Neuronal stem cell (in vitro differentiated cells): ENCODE measurements at regions not wholly inside any gene's neighbourhood (a gene's known extent, or its start where the extent isn't known, plus 50 kb on each side); places are given as distances from the start of the nearest gene placed in this dataset.

ENCODE experiments used
- DNase-seq: peaks from one replicate; pipeline ENCODE4 v3.0.0-alpha.2; 2013; ENCODE audit warnings: low spot score
- H2AFZ ChIP-seq: one replicate; pipeline ENCODE4 v1.6.1; 2013; ENCODE audit warnings: mild to moderate bottlenecking, low read length, inconsistent platforms
- H2AK5ac ChIP-seq: 2 replicates; pipeline ENCODE4 v1.6.1; 2013; ENCODE audit warnings: low read depth, mild to moderate bottlenecking, inconsistent platforms, low read length, moderate library complexity, mixed read lengths
- H2BK120ac ChIP-seq: 2 replicates; pipeline ENCODE4 v1.6.1; 2013; ENCODE audit warnings: low read depth, mild to moderate bottlenecking, inconsistent platforms, low read length, moderate library complexity, mixed read lengths
- H2BK12ac ChIP-seq: one replicate; pipeline ENCODE4 v1.6.1; 2013; ENCODE audit warnings: low read length, inconsistent platforms
- H2BK15ac ChIP-seq: 2 replicates; pipeline ENCODE4 v1.6.1; 2013; ENCODE audit warnings: mild to moderate bottlenecking, low read length, inconsistent platforms, mixed read lengths
- H2BK5ac ChIP-seq: one replicate; pipeline ENCODE4 v1.6.1; 2013; ENCODE audit warnings: inconsistent platforms, mild to moderate bottlenecking, low read length, moderate library complexity
- H3K14ac ChIP-seq: one replicate; pipeline ENCODE4 v1.6.1; 2013; ENCODE audit warnings: low read length, inconsistent platforms
- H3K18ac ChIP-seq: 2 replicates; pipeline ENCODE4 v1.6.1; 2013; ENCODE audit warnings: low read length, inconsistent platforms
- H3K23ac ChIP-seq: 2 replicates; pipeline ENCODE4 v1.6.1; 2013; ENCODE audit warnings: low read depth, mild to moderate bottlenecking, mixed read lengths, low read length, inconsistent platforms; ENCODE audit not compliant: poor library complexity
- H3K27ac ChIP-seq: replicated peaks from 3 replicates; pipeline ENCODE4 v1.5.1; 2013; ENCODE audit warnings: low read length, inconsistent platforms
- H3K27me3 ChIP-seq, 3 experiments: 2 replicates each; pipeline ENCODE4 v1.6.1; 2013; ENCODE audit warnings: low read length in 3 of 3, mild to moderate bottlenecking in 2 of 3, inconsistent platforms in 1 of 3, low read depth in 1 of 3, mixed read lengths in 1 of 3, moderate library complexity in 1 of 3; ENCODE audit not compliant: control insufficient read depth in 3 of 3, insufficient read depth in 3 of 3
- H3K36me3 ChIP-seq, 2 donors: replicated peaks in 1 of 2; 2 replicates each; pipeline ENCODE4 v1.6.1; 2013; ENCODE audit warnings: low read length in 2 of 2; ENCODE audit not compliant: control insufficient read depth in 2 of 2, insufficient read depth in 2 of 2
- H3K4ac ChIP-seq: 2 replicates; pipeline ENCODE4 v1.6.1; 2013; ENCODE audit warnings: inconsistent platforms, mild to moderate bottlenecking, low read length, moderate library complexity
- H3K4me1 ChIP-seq, 2 donors: 1 replicate in 1 of 2; 2 replicates in 1 of 2; pipeline ENCODE4 v1.6.1; 2013; ENCODE audit warnings: low read length in 2 of 2, low read depth in 1 of 2; ENCODE audit not compliant: control insufficient read depth in 2 of 2, insufficient read depth in 1 of 2
- H3K4me2 ChIP-seq: one replicate; pipeline ENCODE4 v1.6.1; 2013; ENCODE audit warnings: mild to moderate bottlenecking, low read length, inconsistent platforms; ENCODE audit not compliant: insufficient read depth, poor library complexity, severe bottlenecking
- H3K4me3 ChIP-seq, 2 donors: 2 replicates each; pipeline ENCODE4 v1.5.1; 2013; ENCODE audit warnings: low read length in 2 of 2, mild to moderate bottlenecking in 2 of 2, inconsistent platforms in 1 of 2, moderate library complexity in 1 of 2
- H3K79me1 ChIP-seq: one replicate; pipeline ENCODE4 v1.6.1; 2013; ENCODE audit warnings: low read depth, mild to moderate bottlenecking, inconsistent platforms, low read length, moderate library complexity
- H3K9ac ChIP-seq: one replicate; pipeline ENCODE4 v1.6.1; 2013; ENCODE audit warnings: mild to moderate bottlenecking, low read depth, low read length, inconsistent platforms; ENCODE audit not compliant: poor library complexity
- H3K9me3 ChIP-seq, 2 donors: replicated peaks in 1 of 2; 2 replicates each; pipeline versions ENCODE3 to v1.6.1; 2013; ENCODE audit warnings: low read length in 2 of 2, mild to moderate bottlenecking in 2 of 2, inconsistent platforms in 1 of 2, low read depth in 1 of 2, mixed read lengths in 1 of 2, moderate library complexity in 1 of 2; ENCODE audit not compliant: control insufficient read depth in 2 of 2, insufficient read depth in 1 of 2
- H4K8ac ChIP-seq: one replicate; pipeline ENCODE4 v1.6.1; 2013; ENCODE audit warnings: low read depth, mild to moderate bottlenecking, inconsistent platforms, low read length, moderate library complexity
- H4K91ac ChIP-seq: one replicate; pipeline ENCODE4 v1.6.1; 2013; ENCODE audit warnings: low read length, low read depth, mild to moderate bottlenecking, inconsistent platforms; ENCODE audit not compliant: poor library complexity
- WGBS, 2 donors: extraction: QIAGEN DNeasy Blood & Tissue Kit; methylation state at CpG; one replicate each; pipeline ENCODE4 v1.1.7; 2013; ENCODE audit warnings: missing lambda C conversion rate in 2 of 2, mixed read lengths in 1 of 2; ENCODE audit not compliant: insufficient read length in 2 of 2, insufficient replicate concordance in 1 of 2; ENCODE audit errors: extremely low coverage in 2 of 2; 5-methylcytosine and 5-hydroxymethylcytosine counted together

DNA sequence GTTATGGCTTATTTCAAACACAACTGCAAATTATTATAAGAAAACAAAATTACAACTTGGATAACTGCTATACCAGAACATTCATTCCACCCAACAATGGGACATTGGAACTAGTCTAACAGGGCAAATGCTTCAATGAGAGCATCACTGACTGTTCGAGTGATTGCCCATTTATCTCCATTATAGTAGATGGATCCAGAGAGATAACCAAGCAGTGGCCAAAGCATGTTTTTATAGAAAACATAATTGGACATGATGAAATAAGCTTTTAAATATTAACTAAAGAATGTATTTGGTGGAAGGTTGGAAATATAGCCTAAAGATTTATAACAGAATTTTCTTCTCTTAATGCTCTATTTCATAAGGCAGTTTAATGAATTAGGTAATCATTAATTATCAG is 634.8 kb downstream of the NUP35 start:
- H3K4ac ChIP-seq: no peak overlapping the region
- H2BK15ac ChIP-seq: no peak overlapping the region
- no peaks in the 10 kb centered on the region for H3K27me3 ChIP-seq
- no peak overlapping the region for H3K14ac ChIP-seq
- no peak overlapping the region for H4K8ac ChIP-seq
- H3K27ac ChIP-seq: no peak overlapping the region
- DNase-seq: no peak
- H3K4me1 ChIP-seq: no peaks in the 10 kb centered on the region
- no peaks in the 10 kb centered on the region for H3K36me3 ChIP-seq
- no peak overlapping the region for H3K23ac ChIP-seq
- H3K18ac ChIP-seq: no peak overlapping the region
- no peak overlapping the region for H3K4me3 ChIP-seq
- no peak overlapping the region for H3K4me2 ChIP-seq
- no peak overlapping the region for H2BK120ac ChIP-seq
- H2BK5ac ChIP-seq: no peak overlapping the region
- no peak overlapping the region for H4K91ac ChIP-seq
- H2BK12ac ChIP-seq: no peak overlapping the region
- no peak overlapping the region for H3K9ac ChIP-seq
- H3K79me1 ChIP-seq: no peaks in the 10 kb centered on the region
- H3K9me3 ChIP-seq: no peaks in the 10 kb centered on the region
- no peak overlapping the region for H2AFZ ChIP-seq
- no CpG with 5 or more reads among the region's 1 CpG for WGBS, 2 donors
- H2AK5ac ChIP-seq: no peak overlapping the region

DNA sequence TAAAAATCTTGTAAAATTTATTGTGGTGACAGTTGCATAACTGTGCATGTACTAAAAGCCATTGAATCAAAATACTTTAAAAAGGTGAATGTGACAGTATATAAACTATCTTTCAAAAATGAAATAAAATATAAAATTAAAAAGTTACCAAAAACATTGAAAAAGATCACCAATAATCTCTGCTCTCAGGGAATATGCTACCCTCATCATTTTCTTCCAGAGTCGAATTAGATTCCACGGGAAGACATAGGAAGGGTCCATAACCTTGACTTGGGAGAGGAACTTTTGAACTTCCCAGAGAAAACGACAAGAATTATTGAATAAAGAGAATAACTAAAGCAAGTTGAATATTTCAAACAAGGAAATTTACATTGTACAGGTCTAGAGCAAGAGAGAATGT is 649.5 kb downstream of the NUP35 start:
- H3K36me3 ChIP-seq: no peaks in the 10 kb centered on the region
- no peak overlapping the region for H2AFZ ChIP-seq
- no peak overlapping the region for H2BK5ac ChIP-seq
- no peak overlapping the region for H3K23ac ChIP-seq
- H2BK120ac ChIP-seq: no peak overlapping the region
- no peak overlapping the region for H4K8ac ChIP-seq
- no peak overlapping the region for H2BK15ac ChIP-seq
- no peak overlapping the region for H2AK5ac ChIP-seq
- H3K4me2 ChIP-seq: no peak overlapping the region
- H3K4me3 ChIP-seq: no peak overlapping the region
- no peak overlapping the region for H2BK12ac ChIP-seq
- no peaks in the 10 kb centered on the region for H3K79me1 ChIP-seq
- no peaks in the 10 kb centered on the region for H3K4me1 ChIP-seq
- H3K27ac ChIP-seq: no peak overlapping the region
- H3K14ac ChIP-seq: no peak overlapping the region
- no peak overlapping the region for H3K18ac ChIP-seq
- no peak overlapping the region for H3K9ac ChIP-seq
- no peak overlapping the region for H4K91ac ChIP-seq
- no peaks in the 10 kb centered on the region for H3K27me3 ChIP-seq
- DNase-seq: no peak
- WGBS, 2 donors: no CpG with 5 or more reads among the region's 3 CpGs
- no peak overlapping the region for H3K4ac ChIP-seq
- no peaks in the 10 kb centered on the region for H3K9me3 ChIP-seq

- WGBS, 2 donors: no CpG with 5 or more reads among the region's 2 CpGs
Observed at GRCh38 chr2:183780072-183780471, 655.8 kb downstream of the NUP35 start.

GRCh38 chr2:183782436-183782835 is 658.2 kb downstream of the NUP35 start:
- no peak overlapping the region for H2AK5ac ChIP-seq
- H3K4ac ChIP-seq: no peak overlapping the region
- no peak overlapping the region for H2AFZ ChIP-seq
- no peak overlapping the region for H3K4me2 ChIP-seq
- no peaks in the 10 kb centered on the region for H3K9me3 ChIP-seq
- H3K36me3 ChIP-seq: no peaks in the 10 kb centered on the region
- no peak for DNase-seq
- no peak overlapping the region for H3K9ac ChIP-seq
- WGBS, 2 donors: no CpG with 5 or more reads among the region's 1 CpG
- H3K23ac ChIP-seq: no peak overlapping the region
- H2BK15ac ChIP-seq: no peak overlapping the region
- no peaks in the 10 kb centered on the region for H3K79me1 ChIP-seq
- H4K91ac ChIP-seq: no peak overlapping the region
- H2BK120ac ChIP-seq: no peak overlapping the region
- no peaks in the 10 kb centered on the region for H3K27me3 ChIP-seq
- no peaks in the 10 kb centered on the region for H3K4me1 ChIP-seq
- no peak overlapping the region for H4K8ac ChIP-seq
- H3K4me3 ChIP-seq: peak overlapping the region in 1 of 2 donors; percentile 41
- H3K18ac ChIP-seq: no peak overlapping the region
- H3K27ac ChIP-seq: no peak overlapping the region
- H2BK12ac ChIP-seq: no peak overlapping the region
- H3K14ac ChIP-seq: no peak overlapping the region
- no peak overlapping the region for H2BK5ac ChIP-seq

More at GRCh38 chr2:183780072-183780471, 655.8 kb downstream of the NUP35 start:
- no peaks in the 10 kb centered on the region for H3K27me3 ChIP-seq
- H2BK5ac ChIP-seq: no peak overlapping the region
- no peak overlapping the region for H4K8ac ChIP-seq
- no peak overlapping the region for H3K23ac ChIP-seq
- no peaks in the 10 kb centered on the region for H3K36me3 ChIP-seq
- DNase-seq: no peak
- H2AFZ ChIP-seq: no peak overlapping the region
- H2BK12ac ChIP-seq: no peak overlapping the region
- no peak overlapping the region for H2BK120ac ChIP-seq
- H2AK5ac ChIP-seq: no peak overlapping the region
- no peak overlapping the region for H3K9ac ChIP-seq
- no peak overlapping the region for H3K14ac ChIP-seq
- no peak overlapping the region for H3K4me2 ChIP-seq
- H3K4me3 ChIP-seq: no peak overlapping the region
- no peak overlapping the region for H2BK15ac ChIP-seq
- no peak overlapping the region for H3K27ac ChIP-seq
- H3K9me3 ChIP-seq: no peaks in the 10 kb centered on the region
- H4K91ac ChIP-seq: no peak overlapping the region
- no peak overlapping the region for H3K18ac ChIP-seq
- no peak overlapping the region for H3K4ac ChIP-seq
- H3K4me1 ChIP-seq: no peaks in the 10 kb centered on the region
- no peaks in the 10 kb centered on the region for H3K79me1 ChIP-seq
